Panc1 (cell line): ENCODE measurements at regions not wholly inside any gene's neighbourhood (a gene's known extent, or its start where the extent isn't known, plus 50 kb on each side); places are given as distances from the start of the nearest gene placed in this dataset.

Source experiments
- ATAC-seq: fragments of 200-7000 bp; cut with Tn5 transposase; 2 replicates; pipeline ENCODE4 v1.9.1; 2020; ENCODE audit warnings: mild to moderate bottlenecking, moderate library complexity
- BruUV-seq: library from RNA; stranded (reverse); fragments of 400-500 nt; replicated peaks from 2 replicates; lab custom pipeline; 2021; lab: Mats Ljungman, UMichigan
- CTCF ChIA-PET: fragments of 300-600 bp; sonication (Branson Sonifier 250); formaldehyde crosslinking; loops from one replicate; lab custom pipeline; 2022; ENCODE audit warnings: antibody characterized with exemption; lab: Charles Lee
- POLR2A ChIA-PET: fragments of 300-600 bp; sonication (Branson Sonifier 250); formaldehyde crosslinking; loops from one replicate; lab custom pipeline; 2022; ENCODE audit warnings: antibody characterized with exemption; lab: Charles Lee
- DNase-seq: peaks from one replicate; pipeline ENCODE4 v3.0.0-alpha.2; 2010; ENCODE audit warnings: low read depth, low spot score
- H3K27ac ChIP-seq: 2 replicates; pipeline ENCODE4 v1.5.1; 2011; ENCODE audit warnings: mild to moderate bottlenecking, low read length, inconsistent platforms
- H3K27me3 ChIP-seq: fragments of 200-500 bp; sonication (Bioruptor generic); 2 replicates; pipeline ENCODE4 v1.6.0; 2014; ENCODE audit warnings: low read length, inconsistent platforms; ENCODE audit not compliant: control insufficient read depth, insufficient read depth
- H3K36me3 ChIP-seq: fragments of 200-500 bp; sonication (Bioruptor generic); 2 replicates; pipeline ENCODE4 v1.5.1; 2014; ENCODE audit warnings: inconsistent platforms, mild to moderate bottlenecking, low read length, moderate library complexity; ENCODE audit not compliant: control insufficient read depth, insufficient read depth
- H3K4me1 ChIP-seq: 2 replicates; pipeline ENCODE4 v1.5.1; 2011; ENCODE audit warnings: inconsistent platforms, mild to moderate bottlenecking, low read length, moderate library complexity; ENCODE audit not compliant: control insufficient read depth, insufficient read depth
- H3K4me3 ChIP-seq, 2 experiments: 2 replicates each; pipeline ENCODE4 v1.5.1; 2011 to 2012; ENCODE audit warnings: low read depth in 2 of 2, low read length in 2 of 2, mild to moderate bottlenecking in 2 of 2, inconsistent platforms in 1 of 2, moderate library complexity in 1 of 2
- H3K9me3 ChIP-seq: fragments of 200-500 bp; sonication (Bioruptor generic); 2 replicates; pipeline ENCODE4 v1.5.1; 2014; ENCODE audit warnings: low read depth, mild to moderate bottlenecking, inconsistent platforms, low read length, moderate library complexity; ENCODE audit not compliant: control insufficient read depth, insufficient read depth
- POLR2AphosphoS5 ChIP-seq: IDR thresholded peaks from 2 replicates; pipeline ENCODE4 v1.6.1; 2012; ENCODE audit warnings: mild to moderate bottlenecking, low read depth, low read length, moderate library complexity
- SIN3A ChIP-seq: IDR thresholded peaks from 2 replicates; pipeline ENCODE4 v1.6.1; 2012; ENCODE audit warnings: low read depth, mild to moderate bottlenecking, low read length, moderate library complexity, borderline replicate concordance; ENCODE audit not compliant: insufficient read depth
- TCF7L2 ChIP-seq: IDR thresholded peaks from 2 replicates; pipeline ENCODE4 v1.6.1; 2011; ENCODE audit warnings: mild to moderate bottlenecking, low read depth, low read length, inconsistent platforms
- in situ Hi-C: cut with HindIII; loops from 2 replicates; pipeline ENCODE4 v1.10.0; 2016; ENCODE audit warnings: low sequenced_read_pairs, low pct_unique_long_range_greater_than_20kb
- intact Hi-C: fragments of 100-400 bp; cut with micrococcal nuclease; formaldehyde crosslinking; loops from one replicate; pipeline ENCODE4 v1.10.0; 2022; ENCODE audit not compliant: unreplicated experiment
- TF ChIP-seq, protein P1 (sequence below): fragments of 450-650 bp; IDR thresholded peaks from 2 replicates; pipeline ENCODE4 v1.5.1; 2017; ENCODE audit warnings: mild to moderate bottlenecking
- TF ChIP-seq, protein P2 (sequence below), 2 experiments: IDR thresholded peaks; 2 replicates each; pipeline ENCODE4 v1.6.1; 2011 to 2012; ENCODE audit warnings: low read depth in 2 of 2, control low read depth in 1 of 2, low read length in 1 of 2, mild to moderate bottlenecking in 1 of 2, moderate library complexity in 1 of 2; ENCODE audit not compliant: insufficient read depth in 1 of 2

GRCh38 chr6:92122746-92123145 lies 1296.6 kb downstream of the EPHA7 start:
- no peaks in the 10 kb centered on the region for H3K9me3 ChIP-seq
- no peaks in the 10 kb centered on the region for H3K36me3 ChIP-seq
- no peaks in the 10 kb centered on the region for H3K27me3 ChIP-seq
- DNase-seq (no peak), ATAC-seq (no peak)
- no peaks in the 10 kb centered on the region for H3K4me1 ChIP-seq
- no peak overlapping the region for H3K27ac ChIP-seq
- ChIA-PET POLR2A (no interaction called here), CTCF (no interaction called here)
- in situ Hi-C loops (no loop called here), intact Hi-C loops (no loop called here)
- H3K4me3 ChIP-seq, result no peak overlapping the region
- no TSS peak for BruUV-seq
- TF ChIP-seq, protein P1, sequence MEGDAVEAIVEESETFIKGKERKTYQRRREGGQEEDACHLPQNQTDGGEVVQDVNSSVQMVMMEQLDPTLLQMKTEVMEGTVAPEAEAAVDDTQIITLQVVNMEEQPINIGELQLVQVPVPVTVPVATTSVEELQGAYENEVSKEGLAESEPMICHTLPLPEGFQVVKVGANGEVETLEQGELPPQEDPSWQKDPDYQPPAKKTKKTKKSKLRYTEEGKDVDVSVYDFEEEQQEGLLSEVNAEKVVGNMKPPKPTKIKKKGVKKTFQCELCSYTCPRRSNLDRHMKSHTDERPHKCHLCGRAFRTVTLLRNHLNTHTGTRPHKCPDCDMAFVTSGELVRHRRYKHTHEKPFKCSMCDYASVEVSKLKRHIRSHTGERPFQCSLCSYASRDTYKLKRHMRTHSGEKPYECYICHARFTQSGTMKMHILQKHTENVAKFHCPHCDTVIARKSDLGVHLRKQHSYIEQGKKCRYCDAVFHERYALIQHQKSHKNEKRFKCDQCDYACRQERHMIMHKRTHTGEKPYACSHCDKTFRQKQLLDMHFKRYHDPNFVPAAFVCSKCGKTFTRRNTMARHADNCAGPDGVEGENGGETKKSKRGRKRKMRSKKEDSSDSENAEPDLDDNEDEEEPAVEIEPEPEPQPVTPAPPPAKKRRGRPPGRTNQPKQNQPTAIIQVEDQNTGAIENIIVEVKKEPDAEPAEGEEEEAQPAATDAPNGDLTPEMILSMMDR, result peak; percentile 48; the same call in 1 of the 2 replicates
- TF ChIP-seq, protein P2, sequence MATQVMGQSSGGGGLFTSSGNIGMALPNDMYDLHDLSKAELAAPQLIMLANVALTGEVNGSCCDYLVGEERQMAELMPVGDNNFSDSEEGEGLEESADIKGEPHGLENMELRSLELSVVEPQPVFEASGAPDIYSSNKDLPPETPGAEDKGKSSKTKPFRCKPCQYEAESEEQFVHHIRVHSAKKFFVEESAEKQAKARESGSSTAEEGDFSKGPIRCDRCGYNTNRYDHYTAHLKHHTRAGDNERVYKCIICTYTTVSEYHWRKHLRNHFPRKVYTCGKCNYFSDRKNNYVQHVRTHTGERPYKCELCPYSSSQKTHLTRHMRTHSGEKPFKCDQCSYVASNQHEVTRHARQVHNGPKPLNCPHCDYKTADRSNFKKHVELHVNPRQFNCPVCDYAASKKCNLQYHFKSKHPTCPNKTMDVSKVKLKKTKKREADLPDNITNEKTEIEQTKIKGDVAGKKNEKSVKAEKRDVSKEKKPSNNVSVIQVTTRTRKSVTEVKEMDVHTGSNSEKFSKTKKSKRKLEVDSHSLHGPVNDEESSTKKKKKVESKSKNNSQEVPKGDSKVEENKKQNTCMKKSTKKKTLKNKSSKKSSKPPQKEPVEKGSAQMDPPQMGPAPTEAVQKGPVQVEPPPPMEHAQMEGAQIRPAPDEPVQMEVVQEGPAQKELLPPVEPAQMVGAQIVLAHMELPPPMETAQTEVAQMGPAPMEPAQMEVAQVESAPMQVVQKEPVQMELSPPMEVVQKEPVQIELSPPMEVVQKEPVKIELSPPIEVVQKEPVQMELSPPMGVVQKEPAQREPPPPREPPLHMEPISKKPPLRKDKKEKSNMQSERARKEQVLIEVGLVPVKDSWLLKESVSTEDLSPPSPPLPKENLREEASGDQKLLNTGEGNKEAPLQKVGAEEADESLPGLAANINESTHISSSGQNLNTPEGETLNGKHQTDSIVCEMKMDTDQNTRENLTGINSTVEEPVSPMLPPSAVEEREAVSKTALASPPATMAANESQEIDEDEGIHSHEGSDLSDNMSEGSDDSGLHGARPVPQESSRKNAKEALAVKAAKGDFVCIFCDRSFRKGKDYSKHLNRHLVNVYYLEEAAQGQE (IDR thresholded peaks at IDR 0.05; ENCODE audit: insufficient read depth in 1 of 2, low read depth in 2 of 2, low read length in 1 of 2), result no peak

GRCh38 chr6:92121228-92121627 lies 1298.1 kb downstream of the EPHA7 start:
- ChIA-PET CTCF (no interaction called here), POLR2A (no interaction called here)
- no TSS peak for BruUV-seq
- Histone ChIP-seq H3K36me3 (no peaks in the 10 kb centered on the region), H3K4me1 (no peaks in the 10 kb centered on the region), H3K4me3 (no peak overlapping the region), H3K27me3 (no peaks in the 10 kb centered on the region), H3K9me3 (no peaks in the 10 kb centered on the region), H3K27ac (no peak overlapping the region)
- ATAC-seq, result no peak
- TF ChIP-seq POLR2AphosphoS5, result no peak
- intact Hi-C loops (no loop called here), in situ Hi-C loops (no loop called here)
- no peak for DNase-seq

DNA sequence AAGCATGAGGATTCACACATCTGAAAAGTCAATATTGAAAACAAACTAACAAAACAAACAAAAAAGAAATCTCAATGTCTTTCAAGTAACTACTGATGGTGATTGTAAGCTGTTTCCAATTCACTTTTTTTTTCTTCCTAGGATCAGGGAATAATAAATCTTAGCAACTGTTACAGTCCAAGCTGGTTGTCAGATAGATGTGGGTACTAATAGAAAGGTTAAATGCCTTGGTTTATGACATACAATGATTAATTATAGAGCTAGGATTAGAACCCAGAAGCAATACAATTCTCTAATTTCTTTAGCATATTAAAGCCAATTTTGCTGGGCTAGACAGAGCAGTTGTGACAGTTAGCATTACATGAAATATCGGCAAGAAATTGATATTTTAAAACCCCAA lies 1301.6 kb downstream of the EPHA7 start:
- DNase-seq (no peak), ATAC-seq (no peak)
- H3K4me1 ChIP-seq, result no peaks in the 10 kb centered on the region
- CTCF ChIA-PET, result no interaction called here
- H3K27ac ChIP-seq, result no peak overlapping the region
- TF ChIP-seq, protein P1, result no peak
- TF ChIP-seq SIN3A (no peak), TCF7L2 (no peak), POLR2AphosphoS5 (no peak)
- TF ChIP-seq, protein P2 (IDR thresholded peaks at IDR 0.05; ENCODE audit: insufficient read depth in 1 of 2, low read depth in 2 of 2, low read length in 1 of 2), result no peak
- BruUV-seq, result no TSS peak
- intact Hi-C loops, result no loop called here
- H3K9me3 ChIP-seq, result no peaks in the 10 kb centered on the region
- no peak overlapping the region for H3K4me3 ChIP-seq
- H3K36me3 ChIP-seq, result no peaks in the 10 kb centered on the region
- POLR2A ChIA-PET, result no interaction called here
- in situ Hi-C loops, result no loop called here
- no peaks in the 10 kb centered on the region for H3K27me3 ChIP-seq
